GM18508 (cell line): ENCODE measurements at regions not wholly inside any gene's neighbourhood (a gene's known extent, or its start where the extent isn't known, plus 50 kb on each side); places are given as distances from the start of the nearest gene placed in this dataset.

Source experiments
- ATAC-seq: cut with Tn5 transposase; IDR thresholded peaks from one replicate; pipeline ENCODE4 v1.9.1; 2021; ENCODE audit warnings: moderate number of reproducible peaks; ENCODE audit not compliant: insufficient read depth, unreplicated experiment

GRCh38 chr17:45676695-45677094 is 107.4 kb upstream of the CRHR1 start:
- no peak for ATAC-seq

- no peak for ATAC-seq
Observed at GRCh38 chr17:45677770-45678169, 106.3 kb upstream of the CRHR1 start.

- no peak for ATAC-seq
Observed at GRCh38 chr17:45679426-45679825, 104.7 kb upstream of the CRHR1 start.

- no peak for ATAC-seq
Observed at GRCh38 chr17:45680360-45680759, 103.8 kb upstream of the CRHR1 start.

- ATAC-seq: no peak
Observed at GRCh38 chr17:45681706-45682105, 102.4 kb upstream of the CRHR1 start.

- ATAC-seq: no peak
Observed at GRCh38 chr17:45686250-45686649, 97.9 kb upstream of the CRHR1 start.

GRCh38 chr17:45687594-45687993 is 96.5 kb upstream of the CRHR1 start:
- ATAC-seq: no peak

- no peak for ATAC-seq
Observed at GRCh38 chr17:45688353-45688752, 95.8 kb upstream of the CRHR1 start.

- no peak for ATAC-seq
Observed at GRCh38 chr17:45688820-45689219, 95.3 kb upstream of the CRHR1 start.

GRCh38 chr17:45689451-45689850 is 94.7 kb upstream of the CRHR1 start:
- no peak for ATAC-seq

- ATAC-seq: no peak
Observed at GRCh38 chr17:45690625-45691275, 93.4 kb upstream of the CRHR1 start.

GRCh38 chr17:45692661-45693060 is 91.5 kb upstream of the CRHR1 start:
- no peak for ATAC-seq

GRCh38 chr17:45693792-45694191 is 90.3 kb upstream of the CRHR1 start:
- no peak for ATAC-seq

GRCh38 chr17:45696442-45696841 is 87.7 kb upstream of the CRHR1 start:
- no peak for ATAC-seq

GRCh38 chr17:45697076-45697475 is 87.0 kb upstream of the CRHR1 start:
- ATAC-seq: no peak

- no peak for ATAC-seq
Observed at GRCh38 chr17:45700171-45701090, 83.7 kb upstream of the CRHR1 start.

GRCh38 chr17:45702666-45703266 is 81.4 kb upstream of the CRHR1 start:
- no peak for ATAC-seq

- no peak for ATAC-seq
Observed at GRCh38 chr17:45703348-45703747, 80.8 kb upstream of the CRHR1 start.

GRCh38 chr17:45703806-45704205 is 80.3 kb upstream of the CRHR1 start:
- no peak for ATAC-seq

GRCh38 chr17:45704251-45704650 is 79.9 kb upstream of the CRHR1 start:
- no peak for ATAC-seq
